C1 segment of cervical spinal cord (tissue), 14 donors: ENCODE measurements at regions not wholly inside any gene's neighbourhood (a gene's known extent, or its start where the extent isn't known, plus 50 kb on each side); places are given as distances from the start of the nearest gene placed in this dataset.
"Not testable (repeated sequence)": the region's sequence is repeated elsewhere in the genome, so short reads cannot be mapped to it uniquely, and the experiment has no call there.

Experiments used
- DNase-seq, 14 donors: peaks; one replicate each; lab custom pipeline; 2025; lab: John Stamatoyannopoulos, UW

DNA sequence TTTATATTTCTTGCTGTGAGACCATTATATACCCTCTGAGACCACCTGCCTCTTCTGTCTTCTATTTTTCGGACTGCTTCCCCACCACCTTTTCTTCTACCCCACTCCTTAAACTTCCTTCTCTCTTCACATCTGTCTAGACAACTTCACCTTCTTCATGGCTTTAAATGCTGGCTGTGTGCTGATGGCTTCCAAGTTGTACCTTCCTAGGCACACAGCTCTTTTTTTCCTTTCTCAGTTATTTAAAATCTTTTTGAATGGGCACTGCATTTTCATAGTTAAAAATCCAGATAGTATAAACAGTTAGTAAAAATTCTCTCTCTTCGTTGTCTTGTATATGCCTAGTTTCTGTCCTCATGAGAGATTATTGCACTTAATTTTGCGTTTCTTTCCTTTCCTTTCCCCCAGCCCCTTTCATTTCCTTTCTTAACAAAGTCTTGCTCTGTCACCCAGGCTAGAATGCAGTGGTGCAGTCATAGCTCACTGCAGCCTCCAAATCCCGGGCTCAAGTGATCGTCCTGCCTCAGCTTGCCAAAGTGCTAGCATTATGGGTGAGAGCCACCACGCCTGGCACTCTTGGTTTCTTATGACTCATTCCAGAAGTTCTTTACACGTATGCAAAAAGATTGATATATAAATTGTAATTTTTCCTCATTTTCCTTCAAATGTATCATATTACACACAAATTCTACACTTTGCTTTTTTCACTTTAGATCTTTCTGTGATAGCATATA lies 114.3 kb downstream of the NPIPB5 start:
- no peak for DNase-seq

DNA sequence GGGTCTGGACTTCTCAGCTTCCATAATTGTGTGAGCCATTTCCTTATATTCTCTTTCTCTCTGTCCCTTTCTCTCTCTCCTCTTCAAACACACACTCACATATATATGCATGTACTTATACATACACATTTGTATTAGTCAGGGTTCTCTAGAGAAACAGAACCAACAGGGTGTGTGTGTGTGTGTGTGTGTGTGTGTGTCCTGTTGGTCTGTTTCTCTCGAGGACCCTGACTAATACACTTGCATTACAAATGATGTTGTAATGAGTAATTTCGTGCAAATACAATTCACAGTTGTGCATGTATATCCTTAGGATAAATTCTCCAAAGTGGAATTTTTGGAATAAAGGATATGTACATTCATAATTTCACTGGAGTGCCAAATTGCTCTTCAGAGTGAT lies 115.3 kb downstream of the NPIPB5 start:
- no peak for DNase-seq

DNA sequence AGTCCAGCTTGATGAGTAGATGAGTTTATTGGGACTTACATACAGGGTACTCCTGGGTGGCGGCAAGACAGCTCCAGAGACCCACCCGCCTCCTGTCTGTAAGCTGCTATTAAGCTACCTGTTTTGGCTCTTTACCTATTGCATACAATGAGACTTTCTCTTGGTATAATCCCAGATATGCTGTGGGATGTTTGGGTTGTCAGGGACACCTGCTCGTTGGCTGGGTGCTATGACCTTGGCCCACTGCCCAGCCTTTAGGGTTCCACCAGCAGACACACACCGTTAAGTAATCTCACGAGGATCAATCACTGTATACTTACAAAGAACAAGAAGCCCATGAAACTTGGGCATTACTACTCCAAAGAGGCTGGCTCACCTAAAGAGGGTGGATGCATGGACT lies 116.4 kb downstream of the NPIPB5 start:
- no peak for DNase-seq

DNA sequence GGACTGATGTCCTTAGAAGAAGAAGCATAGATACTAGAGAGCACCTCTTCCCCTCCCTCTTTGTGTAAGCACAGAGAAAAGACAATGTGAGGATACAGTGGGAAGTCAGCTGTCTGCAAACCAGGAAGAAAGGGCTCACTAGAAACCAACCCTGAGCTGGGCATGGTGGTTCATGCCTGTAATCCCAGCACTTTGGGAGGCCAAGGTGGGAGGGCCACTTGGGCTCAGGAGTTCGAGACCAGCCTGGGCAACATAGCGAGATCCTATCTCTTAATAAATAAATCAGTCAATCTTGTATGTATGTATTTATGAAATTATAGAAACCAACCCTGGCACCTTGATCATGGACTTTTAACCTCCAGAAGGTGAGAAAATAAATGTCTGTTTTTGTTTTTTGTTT lies 118.3 kb downstream of the NPIPB5 start:
- no peak for DNase-seq

DNA sequence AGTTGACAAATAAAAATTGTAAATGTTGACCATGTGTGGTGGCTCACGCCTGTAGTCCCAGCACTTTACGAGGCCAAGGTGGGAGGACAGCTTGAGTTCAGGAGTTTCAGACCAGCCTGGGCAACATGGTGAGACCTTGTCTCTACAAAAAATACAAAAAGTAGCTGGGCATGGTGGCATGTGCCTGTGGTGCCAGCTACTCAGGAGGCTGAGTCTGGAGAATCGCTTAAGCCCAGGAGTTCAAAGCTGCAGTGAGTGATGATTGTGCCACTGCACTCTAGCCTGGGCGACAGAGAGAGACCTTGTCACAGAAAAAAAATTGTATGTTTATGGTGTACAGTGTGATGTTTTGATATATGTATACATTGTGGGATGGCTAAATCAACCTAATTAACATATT lies 119.6 kb downstream of the NPIPB5 start:
- DNase-seq = no peak

DNA sequence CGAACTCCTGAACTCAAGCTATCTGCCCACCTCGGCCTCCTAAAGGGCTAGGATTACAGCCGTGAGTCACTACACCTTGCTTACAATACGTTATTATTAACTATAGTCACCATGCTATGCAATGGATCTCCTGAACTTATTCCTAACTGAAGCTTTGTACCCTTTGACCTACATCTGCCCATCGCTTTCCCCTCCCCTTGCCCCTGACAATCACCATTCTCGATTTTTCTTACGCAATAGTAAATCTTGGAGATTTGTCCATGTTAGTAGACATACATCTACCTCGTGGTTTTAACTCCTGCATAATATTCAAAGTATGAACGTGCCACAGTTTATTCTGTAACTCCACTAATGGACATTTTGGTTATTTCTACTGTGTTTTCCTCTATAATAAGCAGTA lies 120.6 kb downstream of the NPIPB5 start:
- DNase-seq = no peak

DNA sequence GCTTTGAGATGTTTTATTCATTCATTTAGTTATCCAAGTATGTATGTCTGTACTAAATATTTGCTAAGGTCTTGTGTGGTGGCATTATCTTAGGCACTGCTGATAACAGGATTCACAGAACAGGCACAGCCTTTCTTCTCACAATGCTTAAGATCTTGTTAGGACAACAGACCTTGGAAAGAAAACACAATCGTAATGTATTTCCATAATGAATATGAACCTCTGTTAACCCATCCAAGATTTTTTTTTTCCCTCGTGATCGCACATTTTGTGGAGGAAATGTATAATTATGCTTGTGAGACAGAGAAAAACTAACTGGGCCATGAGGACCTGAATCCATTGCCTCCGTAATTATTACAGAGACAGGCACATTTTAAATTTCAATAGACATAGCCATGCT lies 121.9 kb downstream of the NPIPB5 start:
- DNase-seq = no peak

DNA sequence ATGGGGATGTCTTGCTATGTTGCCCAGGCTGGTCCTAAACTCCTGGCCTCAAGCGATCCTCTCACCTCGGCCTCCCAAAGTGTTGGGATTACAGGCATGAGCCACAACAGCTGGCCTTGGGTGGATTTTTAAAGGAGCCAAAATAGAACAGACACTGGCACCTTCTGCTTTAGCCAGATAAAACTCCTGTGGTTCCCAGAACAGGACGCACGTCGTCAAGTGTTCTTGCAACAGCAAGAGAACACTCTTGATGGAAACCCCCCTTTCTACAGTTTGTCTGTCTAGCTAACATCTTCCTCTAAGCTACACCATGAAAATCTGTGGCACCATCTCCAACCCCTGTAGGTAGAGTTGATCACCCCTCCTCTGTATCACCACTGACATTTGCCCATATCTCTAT lies 122.6 kb downstream of the NPIPB5 start:
- no peak for DNase-seq

DNA sequence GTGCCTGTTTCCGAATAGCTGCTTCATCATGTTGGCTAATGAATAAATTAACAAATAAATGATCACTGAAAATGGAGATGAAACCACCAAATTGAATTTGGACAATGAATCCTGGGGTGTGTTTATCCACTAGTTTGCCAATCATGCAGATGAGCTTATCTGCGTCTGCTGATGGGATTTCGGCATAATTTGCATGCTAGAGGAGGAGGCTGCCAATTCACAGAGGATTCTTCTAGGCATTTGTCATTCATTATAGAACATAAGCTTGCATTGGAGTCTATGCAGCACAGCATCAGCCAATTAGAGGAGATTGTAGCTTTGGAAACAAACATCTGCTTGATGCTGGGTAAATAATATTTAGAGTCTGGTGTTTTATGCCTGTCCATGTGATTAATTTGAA lies 123.1 kb downstream of the NPIPB5 start:
- DNase-seq = no peak

DNA sequence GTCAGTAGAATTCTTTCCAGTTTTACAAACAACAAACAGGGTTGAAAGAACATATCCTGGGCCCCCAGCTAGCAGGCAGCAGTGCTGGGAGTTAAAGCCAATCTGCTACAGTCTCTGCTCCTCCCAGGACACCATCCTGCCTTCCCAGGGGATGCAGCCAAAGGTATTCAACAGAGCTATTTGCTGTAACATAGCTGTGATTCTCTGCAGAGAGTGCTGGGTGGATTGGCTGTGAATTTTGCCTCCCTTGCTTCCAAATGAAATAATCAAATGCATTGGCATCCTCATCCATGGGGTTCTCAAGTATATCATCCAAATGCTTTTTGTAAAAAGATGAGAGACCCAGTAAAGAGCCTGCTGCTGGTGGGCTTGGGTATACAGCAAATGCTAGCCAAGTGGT lies 124.3 kb downstream of the NPIPB5 start:
- DNase-seq = no peak

DNA sequence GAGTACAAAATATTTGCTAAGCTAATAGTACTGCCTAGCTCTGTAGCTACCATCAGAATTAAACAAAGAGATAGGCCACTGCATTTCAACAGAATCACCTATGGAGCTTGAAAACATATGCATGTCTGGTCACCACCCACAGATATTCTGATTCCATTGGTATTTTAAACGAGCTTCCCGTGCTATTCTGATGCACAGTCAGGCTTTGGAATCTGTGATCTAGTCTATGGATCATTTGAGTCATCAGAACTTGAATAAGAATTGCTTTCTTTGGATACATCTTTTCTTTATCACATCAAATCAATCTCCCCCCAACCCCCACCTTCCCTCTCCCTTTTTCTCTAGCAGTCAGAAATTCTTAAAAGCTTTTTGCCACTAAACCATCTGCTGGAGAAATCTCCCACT lies 124.7 kb downstream of the NPIPB5 start:
- DNase-seq = no peak

DNA sequence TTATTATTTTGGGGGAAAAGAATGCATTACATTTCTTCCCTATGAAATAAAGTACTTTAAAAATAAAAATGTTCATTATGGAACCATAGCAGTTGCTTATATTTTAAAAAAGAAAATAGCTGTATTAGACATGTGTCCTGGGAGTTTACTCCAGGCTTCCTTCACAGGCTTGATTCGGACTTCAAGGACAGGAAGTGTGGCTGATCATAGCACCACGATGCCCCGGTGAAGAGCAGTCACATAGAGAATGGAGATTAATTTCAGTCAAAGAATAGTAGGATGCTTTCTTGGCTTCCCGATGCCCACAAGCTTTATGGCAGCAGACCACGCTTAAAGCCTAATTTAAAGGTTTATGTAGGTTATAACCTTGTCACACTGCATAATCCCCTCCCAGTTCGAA lies 125.1 kb downstream of the NPIPB5 start:
- no peak for DNase-seq

DNA sequence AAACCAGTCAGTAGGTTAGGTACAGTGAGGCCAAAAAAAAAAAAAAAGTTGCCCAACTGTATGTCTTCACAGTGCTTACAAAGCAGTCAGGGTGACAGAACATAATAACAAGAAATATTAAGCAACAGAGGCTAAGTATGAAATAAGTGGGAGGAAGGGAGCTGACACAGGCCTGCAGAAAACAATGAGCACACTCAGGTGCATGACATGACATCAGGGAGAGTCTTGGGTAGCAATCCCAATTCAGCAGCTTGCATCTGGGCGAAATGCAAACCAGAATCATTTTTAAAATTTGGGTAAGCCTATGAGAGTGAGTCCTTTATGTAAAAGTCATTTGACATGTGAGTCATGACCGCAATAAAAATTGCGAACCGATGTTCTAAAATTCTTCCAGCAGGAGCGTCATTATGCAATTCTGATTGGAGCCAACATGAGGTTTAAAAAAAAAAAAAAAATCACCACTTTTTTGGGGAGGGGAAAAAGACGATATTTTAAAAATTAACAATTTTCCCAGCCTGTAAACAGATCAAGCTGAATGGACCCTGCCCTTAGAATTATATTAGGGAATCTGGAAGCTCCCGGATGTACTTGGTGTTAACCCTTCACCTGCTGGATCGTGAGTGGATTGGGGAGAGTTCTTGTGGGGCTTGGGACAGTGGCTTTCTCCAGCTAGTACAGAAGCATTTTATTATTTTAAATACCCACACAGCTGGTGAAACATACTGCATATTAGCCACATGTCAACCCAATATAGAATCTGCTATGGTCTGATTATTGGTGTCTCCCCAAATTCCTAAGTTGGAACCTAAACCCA lies 127.9 kb downstream of the NPIPB5 start:
- no peak for DNase-seq

DNA sequence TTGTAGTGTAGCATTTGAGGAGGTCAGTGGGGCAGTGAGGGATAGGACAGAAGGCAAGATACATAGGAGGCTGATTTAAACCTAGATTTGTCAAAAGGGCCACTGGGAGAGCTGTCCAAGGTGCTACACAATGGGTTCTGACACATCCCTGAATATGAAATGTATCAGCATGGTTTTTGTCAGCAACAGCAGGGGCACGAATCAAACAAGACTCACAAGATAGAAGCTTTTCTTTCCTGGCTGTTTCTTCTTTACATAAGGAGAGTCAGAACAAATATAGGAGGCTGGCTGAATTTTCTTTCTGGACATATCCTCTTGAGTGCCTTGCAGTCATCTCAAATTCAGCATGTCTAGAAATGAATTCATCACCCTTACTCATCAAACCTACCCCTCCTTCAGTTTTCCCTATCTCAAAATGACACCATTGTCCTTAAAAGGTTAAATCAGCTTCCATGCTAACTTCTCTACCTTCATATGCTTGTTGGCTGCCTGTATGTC lies 130.5 kb downstream of the NPIPB5 start:
- no peak for DNase-seq

DNA sequence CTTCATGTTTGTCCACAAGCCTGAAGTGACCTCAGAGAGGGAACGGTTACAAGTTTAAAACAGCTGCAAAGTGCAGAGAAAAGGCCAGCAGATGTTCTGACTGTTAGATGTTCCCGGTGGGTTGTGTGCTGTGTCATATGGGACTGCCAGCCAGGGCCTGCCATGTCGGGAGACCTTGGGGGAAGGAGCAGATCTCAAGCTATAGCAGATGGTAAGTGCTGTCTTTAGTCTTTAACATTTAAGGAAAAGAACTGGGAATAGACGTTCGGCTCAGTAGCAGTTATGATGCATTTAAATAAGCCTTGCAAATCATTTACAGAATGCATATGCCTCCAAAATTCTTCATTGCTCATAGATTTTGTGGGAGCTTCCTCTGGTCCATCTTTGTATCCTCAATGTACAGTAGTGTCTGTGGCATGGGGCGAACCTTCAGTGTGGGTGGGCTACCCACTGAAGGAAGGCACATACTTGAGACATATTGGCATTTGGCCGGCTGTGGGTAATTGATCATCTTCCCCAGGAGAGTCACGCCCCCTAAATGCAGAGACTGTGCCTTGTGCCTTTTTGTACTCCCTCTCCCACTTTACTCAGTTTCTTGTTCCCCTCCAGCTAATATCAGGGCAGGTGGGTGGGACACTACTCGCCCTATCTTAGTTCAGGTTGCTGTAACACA lies 131.9 kb downstream of the NPIPB5 start:
- DNase-seq = no peak

DNA sequence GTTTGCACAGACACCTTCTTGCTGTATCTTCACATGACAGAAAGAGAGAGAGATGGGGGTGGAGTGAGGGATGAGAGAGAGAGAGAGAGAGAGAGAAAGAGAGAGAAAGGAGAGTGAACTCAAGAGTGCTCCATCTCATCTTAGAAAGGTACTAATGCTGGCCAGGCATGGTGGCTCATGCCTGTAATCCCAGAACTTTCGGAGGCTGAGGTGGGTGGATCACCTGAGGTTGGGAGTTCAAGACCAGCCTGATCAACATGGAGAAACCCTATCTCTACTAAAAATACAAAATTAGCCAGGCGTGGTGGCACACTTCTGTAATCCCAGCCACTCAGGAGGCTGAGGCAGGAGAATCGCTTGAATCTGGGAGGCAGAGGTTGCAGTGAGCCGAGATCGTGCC lies 132.5 kb downstream of the NPIPB5 start:
- not testable (repeated sequence) for DNase-seq

DNA sequence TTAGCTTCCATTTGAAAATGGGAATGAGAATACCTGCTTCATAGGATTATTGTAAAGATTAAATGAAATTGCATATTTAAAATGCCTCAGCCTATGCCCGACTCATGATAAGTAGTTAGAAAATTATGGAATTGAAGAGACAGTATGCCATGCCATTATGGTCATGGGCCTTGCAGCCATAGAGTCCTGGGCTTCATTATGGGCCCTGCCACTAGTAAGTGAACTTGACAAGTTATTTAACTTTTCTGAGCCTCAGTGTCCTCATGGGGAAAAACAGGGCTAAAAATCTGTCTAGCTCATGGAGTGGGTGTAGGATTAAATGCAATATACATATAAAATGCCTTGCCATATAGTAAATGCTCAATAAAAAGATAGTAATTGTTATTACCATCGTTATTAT lies 133.2 kb downstream of the NPIPB5 start:
- no peak for DNase-seq

DNA sequence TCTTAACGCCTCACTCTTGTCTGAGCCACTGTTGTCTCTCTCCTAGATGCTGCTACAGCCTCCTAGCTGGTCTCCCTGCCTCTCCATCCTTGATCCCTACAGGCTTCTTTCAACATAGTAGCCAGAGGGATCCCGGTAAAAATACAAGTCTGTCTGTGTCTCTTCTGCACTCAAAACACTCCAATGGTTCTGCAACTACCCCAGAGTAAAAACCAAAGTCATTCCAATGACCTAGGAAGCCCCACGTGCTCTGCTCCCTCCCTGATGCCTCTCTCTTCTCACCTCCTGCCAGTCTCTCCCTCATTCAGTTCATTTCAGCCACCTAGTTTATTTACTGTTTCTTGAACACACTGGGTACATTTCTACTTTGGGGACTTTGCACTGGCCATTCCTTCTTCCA lies 135.2 kb downstream of the NPIPB5 start:
- DNase-seq = no peak

DNA sequence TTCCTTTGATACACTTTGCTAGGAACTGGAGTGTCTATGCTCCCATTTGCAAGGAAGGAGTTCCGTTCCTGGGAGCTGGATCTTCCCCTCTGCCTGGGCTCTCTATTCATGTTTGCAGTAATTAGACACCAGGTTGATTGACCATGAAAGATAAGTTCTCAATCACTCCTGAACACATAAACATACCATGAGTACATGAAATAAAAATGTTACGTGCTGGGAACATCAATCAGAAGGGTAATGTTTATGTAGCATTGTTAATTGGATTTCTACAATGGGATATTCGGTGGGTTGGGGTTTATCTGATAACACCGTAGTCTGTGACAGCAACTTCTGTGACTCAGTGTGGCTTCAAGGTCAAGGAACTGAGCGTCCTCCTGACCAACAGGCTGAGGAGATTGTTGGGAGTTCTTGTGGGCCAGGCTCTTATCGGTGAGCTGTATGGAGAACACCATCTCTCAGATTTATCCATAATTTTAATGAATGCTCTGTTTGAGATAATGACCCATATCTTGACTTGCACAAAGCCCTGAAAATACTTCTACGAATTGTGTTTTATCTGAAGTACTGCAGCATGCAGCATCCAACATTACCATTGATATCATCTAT lies 136.4 kb downstream of the NPIPB5 start:
- no peak for DNase-seq

DNA sequence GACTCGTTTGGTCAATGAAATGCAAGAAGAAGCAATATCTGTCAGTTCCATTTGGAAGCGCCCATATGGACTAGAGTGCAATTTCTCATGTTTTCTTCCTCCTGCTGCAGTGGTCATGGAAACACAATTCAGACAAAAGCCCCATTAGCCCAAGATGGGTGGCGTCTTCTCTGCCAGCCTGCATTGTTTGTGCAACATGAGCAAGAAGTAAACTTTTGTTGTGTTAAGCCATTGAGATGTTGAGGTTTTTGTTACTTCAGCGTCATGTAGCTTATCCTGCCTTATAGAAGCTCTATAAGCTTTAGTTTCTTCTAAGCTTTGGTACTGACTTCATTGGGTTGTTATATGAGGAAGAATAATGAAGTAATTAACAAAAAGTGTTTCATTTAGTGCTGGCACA lies 137.4 kb downstream of the NPIPB5 start:
- DNase-seq = no peak

DNA sequence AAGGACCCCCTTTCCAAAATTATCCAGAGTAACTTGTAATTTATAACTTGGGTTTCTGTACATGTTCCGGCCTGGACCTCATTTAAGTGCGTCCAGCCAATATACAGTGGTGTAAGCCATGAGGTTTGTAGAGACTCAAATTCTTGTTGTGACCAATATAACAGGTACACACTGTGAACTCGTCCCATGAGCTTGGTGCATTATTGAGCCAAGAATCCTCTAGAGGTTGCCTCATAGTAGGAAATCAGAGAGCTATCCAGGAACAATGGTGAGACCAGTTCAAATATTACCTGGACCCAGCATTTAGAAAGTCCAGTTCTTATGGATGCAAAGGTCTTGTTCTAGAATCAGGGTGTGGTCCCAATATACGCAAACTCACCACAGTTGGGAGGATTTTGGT lies 138.2 kb downstream of the NPIPB5 start:
- no peak for DNase-seq
